ENCODE measurements at regions not wholly inside any gene's neighbourhood (a gene's known extent, or its start where the extent isn't known, plus 50 kb on each side); places are given as distances from the start of the nearest gene placed in this dataset.

DNA sequence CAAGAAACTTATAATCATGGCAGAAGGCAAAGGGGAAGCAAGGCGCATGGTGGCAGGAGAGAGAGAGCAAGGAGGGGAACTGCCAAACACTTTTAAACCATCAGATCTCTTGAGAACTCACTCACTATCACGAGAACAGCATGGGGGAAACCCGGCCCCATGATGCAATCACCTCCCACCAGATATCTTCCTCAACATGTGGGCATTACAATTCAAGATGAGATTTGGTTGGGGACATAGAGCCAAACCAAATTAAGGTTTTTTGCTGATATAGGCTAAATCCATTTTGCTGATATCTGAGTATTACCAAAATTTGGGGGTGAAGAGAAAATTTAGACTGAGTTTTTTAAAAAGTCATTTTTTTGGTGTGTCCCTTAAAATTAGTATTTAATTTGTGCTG lies 54.9 kb upstream of the TMX1 start:
- ATAC-seq: no peak
- intact Hi-C loops (cut with DNase I, micrococcal nuclease): no loop called here

DNA sequence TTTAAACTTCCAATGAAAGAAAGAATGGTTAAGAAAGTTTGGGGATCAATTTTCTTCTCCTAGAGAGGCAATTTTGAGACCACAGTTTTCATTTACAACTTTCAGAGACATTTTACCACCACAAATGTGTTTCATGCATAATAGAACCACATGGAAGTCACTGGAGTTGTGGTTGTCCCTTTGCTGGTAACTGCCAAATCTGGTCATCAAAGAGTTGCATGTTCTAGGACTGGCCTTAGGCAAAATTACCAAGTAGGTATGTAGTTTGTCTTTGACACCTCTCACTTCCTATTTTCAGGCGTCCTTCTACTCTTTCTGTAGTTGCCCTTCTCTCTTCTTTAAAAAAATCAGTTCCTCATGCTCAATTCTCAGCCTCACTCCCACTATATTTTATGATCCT lies 54.3 kb upstream of the TMX1 start:
- intact Hi-C loops (cut with DNase I, micrococcal nuclease): no loop called here

More for the DNA sequence above, 54.9 kb upstream of the TMX1 start:
- no peaks in the 10 kb centered on the region for H3K4me1 ChIP-seq (ENCODE audit: low read depth)
- H3K9me3 ChIP-seq: no peaks in the 10 kb centered on the region
- no peak overlapping the region for H3K4me3 ChIP-seq
- DNase-seq: no peak
- TF ChIP-seq, protein P1, sequence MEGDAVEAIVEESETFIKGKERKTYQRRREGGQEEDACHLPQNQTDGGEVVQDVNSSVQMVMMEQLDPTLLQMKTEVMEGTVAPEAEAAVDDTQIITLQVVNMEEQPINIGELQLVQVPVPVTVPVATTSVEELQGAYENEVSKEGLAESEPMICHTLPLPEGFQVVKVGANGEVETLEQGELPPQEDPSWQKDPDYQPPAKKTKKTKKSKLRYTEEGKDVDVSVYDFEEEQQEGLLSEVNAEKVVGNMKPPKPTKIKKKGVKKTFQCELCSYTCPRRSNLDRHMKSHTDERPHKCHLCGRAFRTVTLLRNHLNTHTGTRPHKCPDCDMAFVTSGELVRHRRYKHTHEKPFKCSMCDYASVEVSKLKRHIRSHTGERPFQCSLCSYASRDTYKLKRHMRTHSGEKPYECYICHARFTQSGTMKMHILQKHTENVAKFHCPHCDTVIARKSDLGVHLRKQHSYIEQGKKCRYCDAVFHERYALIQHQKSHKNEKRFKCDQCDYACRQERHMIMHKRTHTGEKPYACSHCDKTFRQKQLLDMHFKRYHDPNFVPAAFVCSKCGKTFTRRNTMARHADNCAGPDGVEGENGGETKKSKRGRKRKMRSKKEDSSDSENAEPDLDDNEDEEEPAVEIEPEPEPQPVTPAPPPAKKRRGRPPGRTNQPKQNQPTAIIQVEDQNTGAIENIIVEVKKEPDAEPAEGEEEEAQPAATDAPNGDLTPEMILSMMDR (IDR thresholded peaks at IDR 0.05): no peak
- H3K36me3 ChIP-seq (ENCODE audit: low read depth): no peaks in the 10 kb centered on the region

DNA sequence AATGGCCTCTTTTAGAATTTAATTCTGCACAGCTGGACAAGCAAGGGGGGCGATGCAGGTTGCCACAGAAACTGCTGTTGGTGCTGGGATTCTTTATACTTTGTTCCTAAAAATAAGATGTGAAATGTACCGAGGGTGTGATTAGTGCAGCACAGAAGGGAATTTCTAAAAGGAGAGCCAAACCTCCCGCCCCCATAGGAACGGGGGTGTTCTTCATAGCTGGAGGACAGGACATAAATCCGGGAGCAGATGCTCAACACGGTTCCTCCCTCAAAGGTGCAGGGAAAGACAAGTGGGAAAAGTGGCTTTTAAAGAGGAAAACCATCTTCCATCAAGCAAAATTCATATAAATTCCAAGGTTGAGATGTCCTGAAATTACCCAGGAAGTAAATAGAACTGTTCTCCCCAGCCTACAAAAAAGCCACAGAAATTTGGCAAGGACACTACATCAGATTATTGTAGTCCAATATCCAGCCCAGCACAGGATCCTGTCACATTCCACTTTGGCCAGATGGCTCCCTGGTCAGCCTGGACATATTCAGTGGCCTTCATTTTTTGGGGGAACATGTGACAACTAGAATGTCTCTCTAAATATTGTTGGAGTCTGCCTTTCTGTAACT lies 51.4 kb upstream of the TMX1 start:
- no peak overlapping the region for H3K4me3 ChIP-seq
- H3K36me3 ChIP-seq (ENCODE audit: low read depth): no peaks in the 10 kb centered on the region
- TF ChIP-seq, protein P1 (IDR thresholded peaks at IDR 0.05): no peak
- no peaks in the 10 kb centered on the region for H3K4me1 ChIP-seq (ENCODE audit: low read depth)
- DNase-seq: no peak
- no peak for ATAC-seq
- H3K9me3 ChIP-seq: no peaks in the 10 kb centered on the region
- intact Hi-C loops (cut with DNase I, micrococcal nuclease): no loop called here

More for the DNA sequence above, 54.3 kb upstream of the TMX1 start:
- Histone ChIP-seq H3K4me1 (ENCODE audit: low read depth) (no peaks in the 10 kb centered on the region), H3K9me3 (no peaks in the 10 kb centered on the region), H3K4me3 (no peak overlapping the region), H3K36me3 (ENCODE audit: low read depth) (no peaks in the 10 kb centered on the region)
- TF ChIP-seq, protein P1 (IDR thresholded peaks at IDR 0.05): no peak
- ATAC-seq: no peak
- DNase-seq: no peak

DNA sequence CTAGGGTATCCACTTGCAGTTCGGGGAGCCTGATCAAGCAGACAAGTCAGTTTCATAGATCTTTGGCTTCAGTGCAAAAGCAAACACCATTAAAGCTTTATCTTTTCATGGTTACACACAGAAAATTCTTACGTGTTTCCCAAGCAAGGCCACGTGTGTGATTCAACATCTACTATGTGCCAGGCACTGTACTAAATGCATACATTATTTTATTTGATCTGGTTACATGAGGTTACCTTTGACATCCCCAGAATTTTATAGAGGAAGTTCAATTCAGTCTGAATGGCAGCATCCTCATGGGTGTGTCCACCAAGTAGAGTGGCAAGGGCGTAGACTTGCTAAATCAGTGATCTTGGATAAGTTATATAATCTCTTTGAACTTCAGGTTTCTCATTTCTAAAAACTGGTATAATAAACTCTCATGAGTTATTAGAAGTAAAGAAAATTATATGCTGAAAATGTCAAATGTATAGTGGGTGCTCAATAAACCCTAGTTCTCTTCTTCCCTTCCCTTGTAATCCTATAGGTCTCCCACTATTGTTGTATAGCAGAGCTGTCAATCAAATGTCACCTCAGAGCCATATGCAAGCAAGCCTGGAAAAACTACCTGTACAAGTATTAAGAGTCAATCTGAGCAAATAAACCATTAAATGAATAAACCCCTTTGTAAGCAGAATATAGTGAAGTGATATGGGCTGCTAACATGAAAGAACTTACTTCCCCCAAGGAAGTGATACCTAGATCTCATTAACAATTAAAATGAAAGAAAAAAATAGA lies 50.3 kb upstream of the TMX1 start:
- TF ChIP-seq, protein P1 (IDR thresholded peaks at IDR 0.05): no peak
- Histone ChIP-seq H3K36me3 (ENCODE audit: low read depth) (no peaks in the 10 kb centered on the region), H3K4me1 (ENCODE audit: low read depth) (no peaks in the 10 kb centered on the region), H3K9me3 (no peaks in the 10 kb centered on the region), H3K4me3 (no peak overlapping the region)
- ATAC-seq (peak; percentile 86), DNase-seq (peak in 1 of 3 donors; percentile 16)
- intact Hi-C loops (cut with DNase I, micrococcal nuclease): loop anchor here in 1 of 2 donors (10.0 kb wide), 1 partner anchor 95 kb away; the partner anchor contains the start of gene TRIM9
